ENCODE measurements at regions not wholly inside any gene's neighbourhood (a gene's known extent, or its start where the extent isn't known, plus 50 kb on each side); places are given as distances from the start of the nearest gene placed in this dataset.

DNA sequence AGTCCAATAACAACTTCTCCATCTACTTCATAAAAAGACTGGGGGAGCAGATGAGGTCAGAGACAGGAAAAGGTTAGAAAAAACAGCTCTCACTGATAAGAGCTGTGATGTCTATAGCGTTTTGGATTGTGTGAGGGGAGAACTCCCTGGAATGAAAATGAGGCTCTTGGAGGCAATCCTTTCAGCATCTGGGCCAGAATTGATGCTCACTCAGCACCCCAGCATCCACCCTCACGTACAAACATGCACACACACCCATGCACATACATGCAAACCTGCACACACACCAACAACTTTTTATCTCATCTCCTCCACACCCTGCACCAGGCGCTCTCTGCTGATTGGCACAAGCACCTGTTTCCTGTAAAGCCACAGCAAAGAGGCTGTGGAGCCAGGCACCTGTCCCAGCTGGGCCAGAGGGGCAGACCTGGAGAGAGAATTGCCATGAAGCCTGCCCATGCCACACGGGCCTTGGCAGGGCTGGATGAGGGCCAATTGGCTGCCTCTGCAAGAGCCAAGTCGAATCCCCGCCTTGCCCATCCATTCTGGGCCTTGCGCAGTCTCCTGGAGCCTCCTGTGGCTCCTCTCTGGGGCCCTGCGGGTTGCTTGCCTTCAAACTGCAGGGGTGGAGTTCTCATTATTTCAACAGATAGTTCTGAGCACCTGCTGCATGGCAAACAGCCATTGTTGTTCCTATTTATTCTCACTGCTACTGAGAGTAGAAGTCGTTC is 53.1 kb downstream of the SYNE3 start:
- H2AFZ ChIP-seq, result no peak overlapping the region
- H3K4me3 ChIP-seq (ENCODE audit: low read depth, low read length), result no peak overlapping the region
- H3K36me3 ChIP-seq (ENCODE audit: control insufficient read depth, insufficient read depth, low read length), result no peaks in the 10 kb centered on the region
- no peak overlapping the region for H3K27ac ChIP-seq
- H3K27me3 ChIP-seq (ENCODE audit: control insufficient read depth, insufficient read depth, low read length), result no peaks in the 10 kb centered on the region
- no peaks in the 10 kb centered on the region for H3K9me3 ChIP-seq (ENCODE audit: control insufficient read depth, low read length)
- TF ChIP-seq CTCF (IDR thresholded peaks at IDR 0.05), result no peak
- no peak overlapping the region for H3K4me2 ChIP-seq (ENCODE audit: low read length)
- H3K4me1 ChIP-seq, result no peaks in the 10 kb centered on the region
- H3K9ac ChIP-seq, result no peak overlapping the region
- H3K79me2 ChIP-seq, result no peaks in the 10 kb centered on the region

GRCh38 chr14:95462491-95462890 is 54.0 kb downstream of the SYNE3 start:
- H3K9ac ChIP-seq, result no peak overlapping the region
- H3K4me2 ChIP-seq (ENCODE audit: low read length), result no peak overlapping the region
- H2AFZ ChIP-seq, result no peak overlapping the region
- no peak for TF ChIP-seq CTCF (IDR thresholded peaks at IDR 0.05)
- no peaks in the 10 kb centered on the region for H3K27me3 ChIP-seq (ENCODE audit: control insufficient read depth, insufficient read depth, low read length)
- H3K9me3 ChIP-seq (ENCODE audit: control insufficient read depth, low read length), result no peaks in the 10 kb centered on the region
- H3K79me2 ChIP-seq, result no peaks in the 10 kb centered on the region
- no peaks in the 10 kb centered on the region for H3K36me3 ChIP-seq (ENCODE audit: control insufficient read depth, insufficient read depth, low read length)
- no peak overlapping the region for H3K4me3 ChIP-seq (ENCODE audit: low read depth, low read length)
- H3K27ac ChIP-seq, result no peak overlapping the region
- no peaks in the 10 kb centered on the region for H3K4me1 ChIP-seq

DNA sequence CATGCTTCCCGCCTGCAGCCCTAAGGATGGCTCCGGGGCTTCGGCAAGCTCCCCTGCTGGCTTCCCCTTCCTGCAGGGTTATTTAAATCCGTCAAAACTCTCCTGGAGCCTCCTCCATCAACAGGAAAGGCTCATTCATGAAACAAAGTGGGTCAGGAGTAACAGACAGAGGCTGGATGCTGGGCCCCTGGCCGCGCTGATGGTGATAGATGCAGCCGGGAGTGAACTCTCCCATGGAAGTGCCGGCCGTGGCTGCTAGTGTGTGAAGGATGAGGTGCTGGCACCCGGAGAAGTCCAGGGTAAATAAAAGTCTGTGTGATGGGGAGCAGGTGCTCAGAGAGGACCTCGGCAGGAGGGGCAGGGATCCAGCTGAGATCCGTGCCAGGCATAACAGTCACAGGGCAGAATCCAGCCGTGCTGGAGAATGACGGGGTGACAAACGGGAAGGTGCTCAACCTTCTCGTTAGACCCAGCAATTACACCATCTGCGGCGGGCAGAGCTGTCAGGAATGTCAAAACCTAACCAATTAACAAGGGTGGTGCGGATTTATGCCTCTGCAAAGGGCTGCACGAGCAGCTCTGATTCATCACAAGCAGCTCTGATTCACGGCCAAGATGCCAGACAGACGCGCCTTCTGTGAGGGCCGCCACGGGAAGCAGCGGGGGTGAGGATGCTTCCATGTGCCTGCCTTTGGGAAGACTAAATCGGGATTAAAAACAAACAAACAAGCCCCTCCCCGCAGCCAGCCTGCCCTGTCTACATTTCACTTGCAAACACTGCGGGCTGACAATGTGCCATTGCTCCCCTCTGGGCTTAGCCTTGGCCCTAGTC is 55.6 kb downstream of the SYNE3 start:
- Histone ChIP-seq H3K4me1 (no peaks in the 10 kb centered on the region), H3K79me2 (no peaks in the 10 kb centered on the region), H2AFZ (no peak overlapping the region), H3K4me2 (ENCODE audit: low read length) (no peak overlapping the region), H3K27ac (no peak overlapping the region), H3K36me3 (ENCODE audit: control insufficient read depth, insufficient read depth, low read length) (no peaks in the 10 kb centered on the region), H3K9ac (no peak overlapping the region), H3K27me3 (ENCODE audit: control insufficient read depth, insufficient read depth, low read length) (no peaks in the 10 kb centered on the region), H3K4me3 (ENCODE audit: low read depth, low read length) (no peak overlapping the region), H3K9me3 (ENCODE audit: control insufficient read depth, low read length) (no peaks in the 10 kb centered on the region)
- no peak for TF ChIP-seq CTCF (IDR thresholded peaks at IDR 0.05)

DNA sequence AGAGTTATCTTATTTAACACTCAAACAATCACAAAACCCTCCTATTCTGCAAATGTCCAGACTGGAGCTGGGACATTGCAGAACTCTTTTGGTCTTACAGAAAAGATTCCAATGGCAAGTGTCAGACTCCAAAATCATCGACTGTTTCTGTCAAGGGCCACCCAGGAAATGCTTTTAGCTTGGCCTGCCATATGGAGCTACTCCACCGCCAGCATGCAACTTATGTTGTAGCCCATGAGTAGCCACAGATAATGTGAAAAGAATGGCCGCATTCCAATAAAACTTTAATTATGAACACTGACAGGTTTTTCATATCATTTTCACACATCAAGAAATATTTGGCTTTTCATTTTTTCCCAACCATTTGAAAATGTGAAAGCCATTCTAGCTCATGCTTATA is 57.5 kb downstream of the SYNE3 start:
- H3K4me3 ChIP-seq (ENCODE audit: low read depth, low read length), result no peak overlapping the region
- TF ChIP-seq CTCF (IDR thresholded peaks at IDR 0.05), result no peak

More for the DNA sequence above, 57.5 kb downstream of the SYNE3 start:
- Histone ChIP-seq H3K9me3 (ENCODE audit: control insufficient read depth, low read length) (no peaks in the 10 kb centered on the region), H3K4me1 (no peaks in the 10 kb centered on the region), H3K9ac (no peak overlapping the region), H2AFZ (no peak overlapping the region), H3K27ac (no peak overlapping the region), H3K79me2 (no peaks in the 10 kb centered on the region), H3K4me2 (ENCODE audit: low read length) (no peak overlapping the region), H3K36me3 (ENCODE audit: control insufficient read depth, insufficient read depth, low read length) (no peaks in the 10 kb centered on the region), H3K27me3 (ENCODE audit: control insufficient read depth, insufficient read depth, low read length) (no peaks in the 10 kb centered on the region)
